Brain microvascular endothelial cell (primary cell): ENCODE measurements at regions not wholly inside any gene's neighbourhood (a gene's known extent, or its start where the extent isn't known, plus 50 kb on each side); places are given as distances from the start of the nearest gene placed in this dataset.

ENCODE experiments used
- DNase-seq: peaks from one replicate; pipeline ENCODE4 v3.0.0-alpha.2; 2020
- H3K27ac ChIP-seq: fragments of 250-450 bp; sonication (Bioruptor Pico); 2 replicates; pipeline ENCODE4 v1.5.1; 2020; ENCODE audit warnings: mild to moderate bottlenecking, moderate library complexity
- H3K27me3 ChIP-seq: fragments of 250-450 bp; sonication (Bioruptor Pico); replicated peaks from 2 replicates; pipeline ENCODE4 v1.5.1; 2020; ENCODE audit warnings: mild to moderate bottlenecking
- H3K36me3 ChIP-seq: fragments of 250-450 bp; sonication (Bioruptor Pico); replicated peaks from 2 replicates; pipeline ENCODE4 v1.5.1; 2020; ENCODE audit warnings: mild to moderate bottlenecking
- H3K4me3 ChIP-seq: 2 replicates; pipeline ENCODE4 v1.5.1; 2011; ENCODE audit warnings: low read depth, mild to moderate bottlenecking, control low read depth, low read length, moderate library complexity
- CTCF ChIP-seq: IDR thresholded peaks from 2 replicates; pipeline ENCODE4 v1.5.1; 2011; ENCODE audit warnings: low read depth, mild to moderate bottlenecking, moderate library complexity, low read length, control low read depth, inconsistent platforms; ENCODE audit errors: missing control alignments
- in situ Hi-C: cut with HindIII; loops from 2 replicates; pipeline ENCODE4 v1.10.0; 2017; ENCODE audit warnings: low sequenced_read_pairs, low pct_ligation_motif_present

- Histone ChIP-seq H3K27me3 (no peaks in the 10 kb centered on the region), H3K27ac (no peak overlapping the region), H3K4me3 (no peak overlapping the region), H3K36me3 (no peaks in the 10 kb centered on the region)
- TF ChIP-seq CTCF = no peak
- DNase-seq = no peak
- in situ Hi-C loops = no loop called here
These were observed 172.4 kb upstream of the C11orf87 start for GRCh38 chr11:109249597-109249996.

- H3K27ac ChIP-seq = no peak overlapping the region
- DNase-seq = no peak
- H3K36me3 ChIP-seq = no peaks in the 10 kb centered on the region
- no peak for TF ChIP-seq CTCF
- H3K4me3 ChIP-seq = no peak overlapping the region
- H3K27me3 ChIP-seq = no peaks in the 10 kb centered on the region
- in situ Hi-C loops = no loop called here
These were observed 170.8 kb upstream of the C11orf87 start for GRCh38 chr11:109251230-109251629.

- Histone ChIP-seq H3K27me3 (no peaks in the 10 kb centered on the region), H3K27ac (no peak overlapping the region), H3K4me3 (no peak overlapping the region), H3K36me3 (no peaks in the 10 kb centered on the region)
- DNase-seq = no peak
- in situ Hi-C loops = no loop called here
- no peak for TF ChIP-seq CTCF
These were observed 157.9 kb upstream of the C11orf87 start for GRCh38 chr11:109264128-109264527.

- DNase-seq = no peak
- in situ Hi-C loops = no loop called here
These were observed 154.5 kb upstream of the C11orf87 start for GRCh38 chr11:109267293-109268095.

GRCh38 chr11:109275931-109276330 is 146.1 kb upstream of the C11orf87 start:
- TF ChIP-seq CTCF = no peak
- no peak overlapping the region for H3K4me3 ChIP-seq
- in situ Hi-C loops = no loop called here
- H3K27ac ChIP-seq = no peak overlapping the region
- no peaks in the 10 kb centered on the region for H3K27me3 ChIP-seq
- no peak for DNase-seq
- no peaks in the 10 kb centered on the region for H3K36me3 ChIP-seq

More at GRCh38 chr11:109267293-109268095, 154.5 kb upstream of the C11orf87 start:
- TF ChIP-seq CTCF = no peak
- Histone ChIP-seq H3K27ac (no peak overlapping the region), H3K4me3 (no peak overlapping the region), H3K27me3 (no peaks in the 10 kb centered on the region), H3K36me3 (no peaks in the 10 kb centered on the region)

GRCh38 chr11:109285465-109285864 is 136.5 kb upstream of the C11orf87 start:
- Histone ChIP-seq H3K4me3 (no peak overlapping the region), H3K27me3 (no peaks in the 10 kb centered on the region), H3K36me3 (no peaks in the 10 kb centered on the region), H3K27ac (no peak overlapping the region)
- no peak for TF ChIP-seq CTCF
- no peak for DNase-seq
- in situ Hi-C loops = no loop called here
